ENCODE measurements at regions not wholly inside any gene's neighbourhood (a gene's known extent, or its start where the extent isn't known, plus 50 kb on each side); places are given as distances from the start of the nearest gene placed in this dataset.

DNA sequence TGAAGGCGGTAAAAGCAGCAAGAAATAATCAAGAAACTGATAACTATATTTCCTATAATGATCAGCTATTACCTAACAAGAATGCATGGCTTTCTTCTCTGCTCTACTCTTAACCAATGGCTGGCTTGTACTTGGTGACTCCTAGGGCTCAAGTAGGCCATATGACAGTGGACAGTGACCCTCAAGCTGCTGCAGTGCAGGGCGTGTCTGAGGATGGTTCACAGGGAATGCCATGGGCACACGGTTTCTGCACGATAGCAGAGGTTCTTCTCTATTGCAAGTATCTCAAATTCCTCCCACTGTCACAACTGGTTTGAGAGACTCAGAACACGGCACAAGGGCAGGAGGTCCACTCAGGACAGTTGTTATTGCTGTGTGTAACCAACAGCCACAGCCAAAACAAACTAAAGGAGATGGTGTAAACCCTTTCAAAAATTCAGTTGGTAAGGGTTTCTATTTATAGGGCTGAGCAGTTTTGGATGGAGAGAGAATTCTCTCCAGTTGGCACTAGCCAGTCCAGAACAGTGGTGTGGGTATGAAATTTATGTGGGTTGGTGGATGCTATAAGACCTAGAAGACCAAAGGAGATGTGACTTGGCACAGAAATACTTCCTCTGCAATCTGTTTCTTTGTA is 103.2 kb upstream of the ST8SIA2 start:
- no peak overlapping the region for H3K4me2 ChIP-seq (ENCODE audit: low read length)

DNA sequence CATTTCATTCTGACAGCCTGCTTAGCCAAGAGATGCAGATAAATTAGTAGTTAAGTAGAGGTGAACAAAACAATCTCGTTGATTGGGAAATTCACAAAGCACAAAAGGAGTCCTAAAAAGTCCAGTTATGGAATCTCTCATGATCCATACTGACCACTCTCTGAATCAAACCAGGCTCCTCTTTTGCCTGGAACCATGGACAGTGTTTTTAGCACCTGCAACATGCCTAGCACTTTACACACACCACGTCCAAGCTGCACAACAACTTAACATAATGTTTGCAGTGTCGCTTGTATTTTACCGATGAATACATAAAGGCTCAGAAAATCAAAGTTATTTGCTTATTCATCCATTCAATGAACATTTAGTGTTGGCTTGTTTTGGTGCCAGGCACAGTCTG is 101.8 kb upstream of the ST8SIA2 start:
- Histone ChIP-seq H3K27ac (ENCODE audit: low read depth, low read length) (no peak overlapping the region), H3K36me3 (ENCODE audit: control insufficient read depth, low read length) (no peaks in the 10 kb centered on the region), H3K4me2 (ENCODE audit: low read length) (no peak overlapping the region), H3K27me3 (ENCODE audit: control insufficient read depth, low read length) (peaks cover 6% of the 10 kb centered on the region; the same call in 1 of the 2 replicates), H3K4me1 (ENCODE audit: control insufficient read depth, low read length) (no peaks in the 10 kb centered on the region), H3K9me3 (ENCODE audit: control insufficient read depth, insufficient read depth, low read length) (no peaks in the 10 kb centered on the region), H4K20me1 (ENCODE audit: control insufficient read depth, insufficient read depth, low read depth, low read length) (no peaks in the 10 kb centered on the region), H3F3A (ENCODE audit: control insufficient read depth, insufficient read depth) (no peaks in the 10 kb centered on the region), H3K79me2 (ENCODE audit: control insufficient read depth, low read length) (no peaks in the 10 kb centered on the region), H3K9me2 (replicated peaks; ENCODE audit: control insufficient read depth, low read length) (no peaks in the 10 kb centered on the region), H3K4me3 (ENCODE audit: low read length) (no peak overlapping the region)
- TF ChIP-seq, protein P1, sequence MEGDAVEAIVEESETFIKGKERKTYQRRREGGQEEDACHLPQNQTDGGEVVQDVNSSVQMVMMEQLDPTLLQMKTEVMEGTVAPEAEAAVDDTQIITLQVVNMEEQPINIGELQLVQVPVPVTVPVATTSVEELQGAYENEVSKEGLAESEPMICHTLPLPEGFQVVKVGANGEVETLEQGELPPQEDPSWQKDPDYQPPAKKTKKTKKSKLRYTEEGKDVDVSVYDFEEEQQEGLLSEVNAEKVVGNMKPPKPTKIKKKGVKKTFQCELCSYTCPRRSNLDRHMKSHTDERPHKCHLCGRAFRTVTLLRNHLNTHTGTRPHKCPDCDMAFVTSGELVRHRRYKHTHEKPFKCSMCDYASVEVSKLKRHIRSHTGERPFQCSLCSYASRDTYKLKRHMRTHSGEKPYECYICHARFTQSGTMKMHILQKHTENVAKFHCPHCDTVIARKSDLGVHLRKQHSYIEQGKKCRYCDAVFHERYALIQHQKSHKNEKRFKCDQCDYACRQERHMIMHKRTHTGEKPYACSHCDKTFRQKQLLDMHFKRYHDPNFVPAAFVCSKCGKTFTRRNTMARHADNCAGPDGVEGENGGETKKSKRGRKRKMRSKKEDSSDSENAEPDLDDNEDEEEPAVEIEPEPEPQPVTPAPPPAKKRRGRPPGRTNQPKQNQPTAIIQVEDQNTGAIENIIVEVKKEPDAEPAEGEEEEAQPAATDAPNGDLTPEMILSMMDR (IDR thresholded peaks at IDR 0.05; ENCODE audit: low read depth, low read length, poor library complexity, severe bottlenecking), result no peak
- TF ChIP-seq EZH2phosphoT487 (IDR thresholded peaks at IDR 0.05; ENCODE audit: borderline replicate concordance, low read length), result no peak

More for the DNA sequence above, 103.2 kb upstream of the ST8SIA2 start:
- H3F3A ChIP-seq (ENCODE audit: control insufficient read depth, insufficient read depth), result no peaks in the 10 kb centered on the region
- H3K27me3 ChIP-seq (ENCODE audit: control insufficient read depth, low read length), result peaks cover 6% of the 10 kb centered on the region; the same call in 1 of the 2 replicates
- H3K9me3 ChIP-seq (ENCODE audit: control insufficient read depth, insufficient read depth, low read length), result no peaks in the 10 kb centered on the region
- H3K79me2 ChIP-seq (ENCODE audit: control insufficient read depth, low read length), result no peaks in the 10 kb centered on the region
- no peaks in the 10 kb centered on the region for H3K4me1 ChIP-seq (ENCODE audit: control insufficient read depth, low read length)
- no peaks in the 10 kb centered on the region for H4K20me1 ChIP-seq (ENCODE audit: control insufficient read depth, insufficient read depth, low read depth, low read length)
- no peaks in the 10 kb centered on the region for H3K36me3 ChIP-seq (ENCODE audit: control insufficient read depth, low read length)
- H3K27ac ChIP-seq (ENCODE audit: low read depth, low read length), result no peak overlapping the region
- H3K9me2 ChIP-seq (replicated peaks; ENCODE audit: control insufficient read depth, low read length), result no peaks in the 10 kb centered on the region
- TF ChIP-seq, protein P1 (IDR thresholded peaks at IDR 0.05; ENCODE audit: low read depth, low read length, poor library complexity, severe bottlenecking), result no peak
- TF ChIP-seq EZH2phosphoT487 (IDR thresholded peaks at IDR 0.05; ENCODE audit: borderline replicate concordance, low read length), result no peak
- H3K4me3 ChIP-seq (ENCODE audit: low read length), result no peak overlapping the region

DNA sequence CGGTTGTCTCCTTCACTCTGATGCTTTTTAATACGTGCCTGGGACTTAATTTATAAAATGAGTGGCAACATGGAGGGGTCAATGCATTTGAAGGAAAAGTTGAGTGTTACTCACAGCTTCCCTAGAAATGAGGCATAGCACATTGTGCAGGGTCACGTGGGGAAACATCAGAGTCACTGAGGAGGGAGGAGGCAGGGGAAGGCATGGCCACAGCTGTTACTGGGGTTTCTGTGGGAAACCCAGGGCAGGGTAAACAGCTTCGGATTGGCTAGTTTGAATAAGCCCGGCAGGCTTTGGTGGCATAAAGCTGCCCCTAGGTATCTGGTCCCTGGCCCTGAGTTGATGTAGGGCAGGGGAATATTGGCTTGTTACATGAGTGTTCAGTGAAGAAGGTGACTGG is 98.9 kb upstream of the ST8SIA2 start:
- Histone ChIP-seq H3K9me2 (replicated peaks; ENCODE audit: control insufficient read depth, low read length) (no peaks in the 10 kb centered on the region), H3K27me3 (ENCODE audit: control insufficient read depth, low read length) (no peaks in the 10 kb centered on the region), H3K79me2 (ENCODE audit: control insufficient read depth, low read length) (no peaks in the 10 kb centered on the region), H4K20me1 (ENCODE audit: control insufficient read depth, insufficient read depth, low read depth, low read length) (no peaks in the 10 kb centered on the region), H3K9me3 (ENCODE audit: control insufficient read depth, insufficient read depth, low read length) (no peaks in the 10 kb centered on the region), H3K27ac (ENCODE audit: low read depth, low read length) (no peak overlapping the region), H3F3A (ENCODE audit: control insufficient read depth, insufficient read depth) (no peaks in the 10 kb centered on the region), H3K4me1 (ENCODE audit: control insufficient read depth, low read length) (no peaks in the 10 kb centered on the region), H3K36me3 (ENCODE audit: control insufficient read depth, low read length) (no peaks in the 10 kb centered on the region), H3K4me2 (ENCODE audit: low read length) (no peak overlapping the region), H3K4me3 (ENCODE audit: low read length) (no peak overlapping the region)
- TF ChIP-seq EZH2phosphoT487 (IDR thresholded peaks at IDR 0.05; ENCODE audit: borderline replicate concordance, low read length), result no peak

DNA sequence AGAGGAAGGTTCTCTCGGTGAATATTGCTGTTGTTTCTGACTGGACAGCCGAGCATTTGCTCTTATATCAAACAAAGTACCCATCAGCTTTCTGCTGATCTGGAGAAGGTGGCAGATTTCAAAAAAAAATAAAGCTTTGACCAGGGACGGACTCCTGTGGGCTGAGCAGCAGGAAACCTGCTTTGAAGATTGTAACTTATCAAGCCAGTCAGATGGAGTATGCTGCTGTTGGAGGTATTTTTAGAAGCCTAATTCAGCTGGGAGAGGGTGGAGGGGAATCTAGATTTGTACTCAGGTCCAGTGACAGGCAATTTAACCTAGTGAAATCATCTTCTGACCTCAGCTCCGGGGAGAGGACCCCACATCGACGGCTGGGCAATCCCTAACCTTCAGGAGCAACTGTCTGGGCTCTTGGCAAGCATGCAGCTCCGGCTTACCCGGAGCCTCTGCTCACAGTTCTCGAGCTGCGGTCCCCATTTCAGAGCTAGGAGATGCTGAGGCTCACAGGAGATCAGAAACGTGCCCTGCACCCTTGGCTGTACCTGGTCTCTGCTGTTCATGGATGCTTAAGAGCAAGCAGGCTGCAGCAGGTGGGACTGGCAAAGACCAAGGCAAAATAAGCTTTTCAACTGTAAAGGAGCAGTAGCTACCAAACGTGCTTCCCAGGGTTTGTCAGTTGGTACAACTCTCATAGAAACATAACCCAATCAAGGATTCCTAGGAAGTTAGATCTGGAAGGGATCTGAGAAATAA is 89.3 kb upstream of the ST8SIA2 start:
- H3K4me1 ChIP-seq (ENCODE audit: control insufficient read depth, low read length), result no peaks in the 10 kb centered on the region
- no peaks in the 10 kb centered on the region for H3K79me2 ChIP-seq (ENCODE audit: control insufficient read depth, low read length)
- H3K27me3 ChIP-seq (ENCODE audit: control insufficient read depth, low read length), result 0 out of 2 replicates have a peak, but pooled peaks cover 6% of the 10 kb centered on the region
- no peaks in the 10 kb centered on the region for H3K36me3 ChIP-seq (ENCODE audit: control insufficient read depth, low read length)
- H4K20me1 ChIP-seq (ENCODE audit: control insufficient read depth, insufficient read depth, low read depth, low read length), result no peaks in the 10 kb centered on the region
- H3K4me2 ChIP-seq (ENCODE audit: low read length), result no peak overlapping the region
- H3K9me2 ChIP-seq (replicated peaks; ENCODE audit: control insufficient read depth, low read length), result no peaks in the 10 kb centered on the region
- no peaks in the 10 kb centered on the region for H3F3A ChIP-seq (ENCODE audit: control insufficient read depth, insufficient read depth)
- TF ChIP-seq EZH2phosphoT487 (IDR thresholded peaks at IDR 0.05; ENCODE audit: borderline replicate concordance, low read length), result no peak
- TF ChIP-seq, protein P1 (IDR thresholded peaks at IDR 0.05; ENCODE audit: low read depth, low read length, poor library complexity, severe bottlenecking), result no peak
- no peak overlapping the region for H3K27ac ChIP-seq (ENCODE audit: low read depth, low read length)
- no peaks in the 10 kb centered on the region for H3K9me3 ChIP-seq (ENCODE audit: control insufficient read depth, insufficient read depth, low read length)
- no peak overlapping the region for H3K4me3 ChIP-seq (ENCODE audit: low read length)

All from DOHH2 (cell line).